WTC11 (cell line): ENCODE measurements at regions not wholly inside any gene's neighbourhood (a gene's known extent, or its start where the extent isn't known, plus 50 kb on each side); places are given as distances from the start of the nearest gene placed in this dataset.

Experiments used
- ATAC-seq: fragments of 200-7000 bp; cut with Tn5 transposase; 2 replicates; pipeline ENCODE4 v1.10.0; 2021; ENCODE audit warnings: mild to moderate bottlenecking, moderate library complexity
- CTCF ChIA-PET: fragments of 300-600 bp; sonication (Branson Sonifier 250); formaldehyde crosslinking; loops from one replicate; lab custom pipeline; 2021; ENCODE audit warnings: antibody characterized with exemption; lab: Charles Lee
- POLR2A ChIA-PET: fragments of 350-600 bp; sonication (Branson Sonifier 250); formaldehyde crosslinking; loops from one replicate; lab custom pipeline; 2021; ENCODE audit warnings: antibody characterized with exemption; lab: Charles Lee
- DNase-seq: peaks from one replicate; pipeline ENCODE4 v3.0.0; 2021; ENCODE audit warnings: low spot score
- H3K27ac Mint-ChIP-seq: 2 replicates; pipeline ENCODE4 v1.8.0; 2021; ENCODE audit warnings: mixed read lengths
- H3K27me3 Mint-ChIP-seq: 2 replicates; pipeline ENCODE4 v1.8.0; 2021; ENCODE audit warnings: low read depth, mild to moderate bottlenecking, moderate library complexity, mixed read lengths
- H3K36me3 Mint-ChIP-seq: 2 replicates; pipeline ENCODE4 v1.8.0; 2021; ENCODE audit warnings: mixed read lengths
- H3K4me1 Mint-ChIP-seq: 2 replicates; pipeline ENCODE4 v1.8.0; 2022; ENCODE audit warnings: mixed read lengths
- H3K4me3 Mint-ChIP-seq: 2 replicates; pipeline ENCODE4 v1.8.0; 2021; ENCODE audit warnings: mild to moderate bottlenecking, moderate library complexity, mixed read lengths
- H3K9me3 Mint-ChIP-seq: 2 replicates; pipeline ENCODE4 v1.8.0; 2021; ENCODE audit warnings: mixed read lengths
- ELF4 ChIP-seq: sonication (generic); formaldehyde crosslinking; IDR thresholded peaks from 2 replicates; pipeline ENCODE4 v1.8.1; 2022; ENCODE audit warnings: low read depth, mild to moderate bottlenecking, moderate library complexity, missing genetic modification reagents
- EMX1 ChIP-seq: fragments of 250-450 bp; sonication (Bioruptor Pico); IDR thresholded peaks from 2 replicates; pipeline ENCODE4 v1.8.0; 2021; ENCODE audit warnings: mild to moderate bottlenecking
- ESRRA ChIP-seq: sonication (generic); formaldehyde crosslinking; IDR thresholded peaks from 2 replicates; pipeline ENCODE4 v1.8.1; 2022; ENCODE audit warnings: mild to moderate bottlenecking, missing genetic modification reagents, borderline replicate concordance
- GTF2I ChIP-seq: fragments of 250-450 bp; sonication (Bioruptor Pico); conservative IDR thresholded peaks from 2 replicates; pipeline ENCODE4 v1.4.0; 2021; ENCODE audit warnings: mild to moderate bottlenecking
- HMGA2 ChIP-seq: fragments of 250-450 bp; sonication (Bioruptor Pico); IDR thresholded peaks from 2 replicates; pipeline ENCODE4 v1.4.0; 2021; ENCODE audit warnings: mild to moderate bottlenecking, moderate library complexity
- MXD4 ChIP-seq: fragments of 250-450 bp; sonication (Bioruptor Pico); IDR thresholded peaks from 2 replicates; pipeline ENCODE4 v1.8.0; 2021; ENCODE audit warnings: mild to moderate bottlenecking, moderate library complexity, borderline replicate concordance
- MYBL2 ChIP-seq: sonication (generic); formaldehyde crosslinking; IDR thresholded peaks from 2 replicates; pipeline ENCODE4 v1.8.1; 2023; ENCODE audit warnings: mild to moderate bottlenecking, moderate library complexity, missing genetic modification reagents
- NFATC4 ChIP-seq: fragments of 250-450 bp; sonication (Bioruptor Pico); IDR thresholded peaks from 2 replicates; pipeline ENCODE4 v1.9.0; 2021; ENCODE audit warnings: mild to moderate bottlenecking
- TEAD1 ChIP-seq: sonication (generic); formaldehyde crosslinking; IDR thresholded peaks from 2 replicates; pipeline ENCODE4 v1.8.0; 2022; ENCODE audit warnings: mild to moderate bottlenecking, missing genetic modification reagents
- ZNF416 ChIP-seq: fragments of 250-450 bp; sonication (Bioruptor Pico); IDR thresholded peaks from 2 replicates; pipeline ENCODE4 v1.9.0; 2021; ENCODE audit warnings: mild to moderate bottlenecking, inconsistent platforms
- TF ChIP-seq, protein P1 (sequence below): fragments of 250-450 bp; sonication (Bioruptor Pico); IDR thresholded peaks from 2 replicates; pipeline ENCODE4 v2.1.2; 2022; ENCODE audit warnings: mild to moderate bottlenecking, moderate library complexity
- TF ChIP-seq, protein P2 (sequence below): sonication (generic); formaldehyde crosslinking; IDR thresholded peaks from 2 replicates; pipeline ENCODE4 v1.8.1; 2022; ENCODE audit warnings: mild to moderate bottlenecking, moderate library complexity, missing genetic modification reagents
- TF ChIP-seq, protein P3 (sequence below): sonication (generic); formaldehyde crosslinking; IDR thresholded peaks from 2 replicates; pipeline ENCODE4 v1.8.0; 2023; ENCODE audit warnings: missing genetic modification reagents, mild to moderate bottlenecking, borderline replicate concordance
- TF ChIP-seq, protein P4 (sequence below): sonication (generic); formaldehyde crosslinking; IDR thresholded peaks from 2 replicates; pipeline ENCODE4 v1.8.1; 2023; ENCODE audit warnings: mild to moderate bottlenecking, moderate library complexity, missing genetic modification reagents
- TF ChIP-seq, protein P5 (sequence below): fragments of 250-450 bp; sonication (Bioruptor Pico); IDR thresholded peaks from 2 replicates; pipeline ENCODE4 v1.9.0; 2021; ENCODE audit warnings: mild to moderate bottlenecking
- TF ChIP-seq, protein P6 (sequence below): sonication (generic); formaldehyde crosslinking; IDR thresholded peaks from 2 replicates; pipeline ENCODE4 v1.8.1; 2023; ENCODE audit warnings: mild to moderate bottlenecking, missing genetic modification reagents

DNA sequence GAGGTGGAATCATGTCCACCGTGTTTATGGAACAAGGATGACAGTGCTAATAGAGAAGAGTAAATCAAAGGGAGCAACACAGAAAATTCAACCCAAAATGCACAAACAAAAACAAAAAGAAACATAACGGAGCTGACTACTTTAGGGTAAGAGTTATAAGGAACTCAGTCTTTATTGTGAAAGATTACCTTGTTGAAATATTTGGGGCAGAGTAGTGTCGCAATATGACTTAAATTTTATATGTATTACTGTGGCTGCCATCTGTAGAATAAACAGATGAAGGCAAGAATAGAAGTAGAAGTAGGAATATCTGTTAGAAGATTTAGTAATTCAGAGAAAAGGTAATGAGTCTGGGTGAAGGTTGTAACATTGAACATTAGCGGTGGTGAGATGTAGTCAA is 913.9 kb downstream of the BRINP3 start:
- TF ChIP-seq ZNF416 = no peak
- TF ChIP-seq, protein P1, sequence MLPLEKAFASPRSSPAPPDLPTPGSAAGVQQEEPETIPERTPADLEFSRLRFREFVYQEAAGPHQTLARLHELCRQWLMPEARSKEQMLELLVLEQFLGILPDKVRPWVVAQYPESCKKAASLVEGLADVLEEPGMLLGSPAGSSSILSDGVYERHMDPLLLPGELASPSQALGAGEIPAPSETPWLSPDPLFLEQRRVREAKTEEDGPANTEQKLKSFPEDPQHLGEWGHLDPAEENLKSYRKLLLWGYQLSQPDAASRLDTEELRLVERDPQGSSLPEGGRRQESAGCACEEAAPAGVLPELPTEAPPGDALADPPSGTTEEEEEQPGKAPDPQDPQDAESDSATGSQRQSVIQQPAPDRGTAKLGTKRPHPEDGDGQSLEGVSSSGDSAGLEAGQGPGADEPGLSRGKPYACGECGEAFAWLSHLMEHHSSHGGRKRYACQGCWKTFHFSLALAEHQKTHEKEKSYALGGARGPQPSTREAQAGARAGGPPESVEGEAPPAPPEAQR (CRISPR knock-in tag) = no peak
- no peak for TF ChIP-seq MXD4 (CRISPR knock-in tag)
- Mint-ChIP-seq H3K36me3 (no peaks in the 10 kb centered on the region), H3K9me3 (peaks cover 14% of the 10 kb centered on the region), H3K4me1 (no peaks in the 10 kb centered on the region), H3K4me3 (no peak overlapping the region), H3K27ac (no peak overlapping the region), H3K27me3 (no peaks in the 10 kb centered on the region)
- ChIA-PET POLR2A (no interaction called here), CTCF (no interaction called here)
- ATAC-seq (no peak), DNase-seq (no peak)

DNA sequence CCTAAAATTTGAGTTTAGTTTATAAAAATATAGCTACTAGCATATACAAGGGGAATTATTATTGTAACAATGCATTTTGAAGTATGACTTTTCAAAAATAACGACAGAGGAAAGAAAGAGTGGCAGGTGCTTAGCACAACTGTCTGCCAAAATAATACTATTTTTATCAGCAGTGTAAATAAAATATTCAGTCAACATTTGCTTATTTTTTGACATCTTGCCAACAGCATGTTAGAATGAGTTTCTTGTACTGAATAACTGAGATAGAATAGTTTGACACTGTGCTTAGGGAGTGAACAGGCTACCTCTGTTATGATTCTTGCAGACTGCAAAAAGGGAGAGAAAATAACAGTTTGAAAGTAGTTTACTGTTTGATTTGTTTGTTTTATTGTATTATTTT is 909.8 kb downstream of the BRINP3 start:
- DNase-seq = no peak
- H3K9me3 Mint-ChIP-seq = no peaks in the 10 kb centered on the region
- H3K27me3 Mint-ChIP-seq = no peaks in the 10 kb centered on the region
- ChIA-PET POLR2A (no interaction called here), CTCF (no interaction called here)
- H3K36me3 Mint-ChIP-seq = no peaks in the 10 kb centered on the region
- no peak for TF ChIP-seq ELF4 (CRISPR knock-in tag)
- TF ChIP-seq EMX1 (CRISPR knock-in tag) = no peak
- TF ChIP-seq TEAD1 (CRISPR knock-in tag) = no peak
- no peak for TF ChIP-seq NFATC4
- TF ChIP-seq, protein P2, sequence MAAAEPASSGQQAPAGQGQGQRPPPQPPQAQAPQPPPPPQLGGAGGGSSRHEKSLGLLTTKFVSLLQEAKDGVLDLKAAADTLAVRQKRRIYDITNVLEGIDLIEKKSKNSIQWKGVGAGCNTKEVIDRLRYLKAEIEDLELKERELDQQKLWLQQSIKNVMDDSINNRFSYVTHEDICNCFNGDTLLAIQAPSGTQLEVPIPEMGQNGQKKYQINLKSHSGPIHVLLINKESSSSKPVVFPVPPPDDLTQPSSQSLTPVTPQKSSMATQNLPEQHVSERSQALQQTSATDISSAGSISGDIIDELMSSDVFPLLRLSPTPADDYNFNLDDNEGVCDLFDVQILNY = no peak
- TF ChIP-seq, protein P3, sequence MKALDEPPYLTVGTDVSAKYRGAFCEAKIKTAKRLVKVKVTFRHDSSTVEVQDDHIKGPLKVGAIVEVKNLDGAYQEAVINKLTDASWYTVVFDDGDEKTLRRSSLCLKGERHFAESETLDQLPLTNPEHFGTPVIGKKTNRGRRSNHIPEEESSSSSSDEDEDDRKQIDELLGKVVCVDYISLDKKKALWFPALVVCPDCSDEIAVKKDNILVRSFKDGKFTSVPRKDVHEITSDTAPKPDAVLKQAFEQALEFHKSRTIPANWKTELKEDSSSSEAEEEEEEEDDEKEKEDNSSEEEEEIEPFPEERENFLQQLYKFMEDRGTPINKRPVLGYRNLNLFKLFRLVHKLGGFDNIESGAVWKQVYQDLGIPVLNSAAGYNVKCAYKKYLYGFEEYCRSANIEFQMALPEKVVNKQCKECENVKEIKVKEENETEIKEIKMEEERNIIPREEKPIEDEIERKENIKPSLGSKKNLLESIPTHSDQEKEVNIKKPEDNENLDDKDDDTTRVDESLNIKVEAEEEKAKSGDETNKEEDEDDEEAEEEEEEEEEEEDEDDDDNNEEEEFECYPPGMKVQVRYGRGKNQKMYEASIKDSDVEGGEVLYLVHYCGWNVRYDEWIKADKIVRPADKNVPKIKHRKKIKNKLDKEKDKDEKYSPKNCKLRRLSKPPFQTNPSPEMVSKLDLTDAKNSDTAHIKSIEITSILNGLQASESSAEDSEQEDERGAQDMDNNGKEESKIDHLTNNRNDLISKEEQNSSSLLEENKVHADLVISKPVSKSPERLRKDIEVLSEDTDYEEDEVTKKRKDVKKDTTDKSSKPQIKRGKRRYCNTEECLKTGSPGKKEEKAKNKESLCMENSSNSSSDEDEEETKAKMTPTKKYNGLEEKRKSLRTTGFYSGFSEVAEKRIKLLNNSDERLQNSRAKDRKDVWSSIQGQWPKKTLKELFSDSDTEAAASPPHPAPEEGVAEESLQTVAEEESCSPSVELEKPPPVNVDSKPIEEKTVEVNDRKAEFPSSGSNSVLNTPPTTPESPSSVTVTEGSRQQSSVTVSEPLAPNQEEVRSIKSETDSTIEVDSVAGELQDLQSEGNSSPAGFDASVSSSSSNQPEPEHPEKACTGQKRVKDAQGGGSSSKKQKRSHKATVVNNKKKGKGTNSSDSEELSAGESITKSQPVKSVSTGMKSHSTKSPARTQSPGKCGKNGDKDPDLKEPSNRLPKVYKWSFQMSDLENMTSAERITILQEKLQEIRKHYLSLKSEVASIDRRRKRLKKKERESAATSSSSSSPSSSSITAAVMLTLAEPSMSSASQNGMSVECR (CRISPR knock-in tag) = no peak
- no peak overlapping the region for H3K4me3 Mint-ChIP-seq
- ATAC-seq = no peak
- no peaks in the 10 kb centered on the region for H3K4me1 Mint-ChIP-seq
- H3K27ac Mint-ChIP-seq = no peak overlapping the region

DNA sequence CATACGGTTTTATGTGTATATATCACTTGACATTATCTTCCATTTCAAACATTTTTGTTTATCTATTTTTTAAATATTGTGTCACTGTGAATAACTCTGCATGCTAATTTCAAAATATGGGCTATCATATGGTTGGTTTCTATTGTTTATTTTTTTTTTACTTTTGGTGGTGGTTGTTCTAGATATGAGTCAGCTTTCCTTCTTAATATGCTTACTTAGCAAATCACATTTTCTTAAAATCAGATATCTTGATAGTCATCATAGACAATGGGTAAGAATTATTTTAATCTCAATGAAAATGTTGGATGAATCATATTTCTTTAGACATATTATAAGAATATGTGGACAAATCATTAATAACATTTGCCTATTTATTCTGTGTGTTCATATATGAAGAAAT is 881.5 kb downstream of the BRINP3 start:
- H3K4me1 Mint-ChIP-seq = no peaks in the 10 kb centered on the region
- no peaks in the 10 kb centered on the region for H3K36me3 Mint-ChIP-seq
- H3K27me3 Mint-ChIP-seq = no peaks in the 10 kb centered on the region
- TF ChIP-seq HMGA2 (CRISPR knock-in tag) = no peak
- H3K9me3 Mint-ChIP-seq = peaks cover 6% of the 10 kb centered on the region
- H3K4me3 Mint-ChIP-seq = no peak overlapping the region
- ChIA-PET POLR2A (no interaction called here), CTCF (no interaction called here)
- no peak overlapping the region for H3K27ac Mint-ChIP-seq
- no peak for ATAC-seq
- DNase-seq = no peak

DNA sequence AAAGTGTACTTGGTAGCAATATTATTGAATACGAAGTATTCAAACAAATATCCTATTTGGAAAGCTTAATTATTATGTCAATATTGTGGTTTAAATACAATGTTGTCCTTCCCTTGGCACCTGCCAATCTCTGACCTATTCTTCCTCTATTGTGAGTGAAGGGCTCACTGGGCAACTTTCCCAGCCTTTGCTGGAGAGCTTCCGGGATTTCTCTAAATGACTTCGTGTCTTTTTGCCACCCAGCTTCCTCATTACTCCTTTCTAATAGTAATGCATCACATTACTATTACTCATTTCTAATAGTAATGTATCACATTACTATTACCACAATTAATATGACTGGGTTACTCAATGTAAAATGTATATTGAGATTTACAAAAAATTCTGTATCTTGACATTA is 880.6 kb downstream of the BRINP3 start:
- no peak overlapping the region for H3K4me3 Mint-ChIP-seq
- ChIA-PET CTCF (no interaction called here), POLR2A (no interaction called here)
- TF ChIP-seq, protein P4, sequence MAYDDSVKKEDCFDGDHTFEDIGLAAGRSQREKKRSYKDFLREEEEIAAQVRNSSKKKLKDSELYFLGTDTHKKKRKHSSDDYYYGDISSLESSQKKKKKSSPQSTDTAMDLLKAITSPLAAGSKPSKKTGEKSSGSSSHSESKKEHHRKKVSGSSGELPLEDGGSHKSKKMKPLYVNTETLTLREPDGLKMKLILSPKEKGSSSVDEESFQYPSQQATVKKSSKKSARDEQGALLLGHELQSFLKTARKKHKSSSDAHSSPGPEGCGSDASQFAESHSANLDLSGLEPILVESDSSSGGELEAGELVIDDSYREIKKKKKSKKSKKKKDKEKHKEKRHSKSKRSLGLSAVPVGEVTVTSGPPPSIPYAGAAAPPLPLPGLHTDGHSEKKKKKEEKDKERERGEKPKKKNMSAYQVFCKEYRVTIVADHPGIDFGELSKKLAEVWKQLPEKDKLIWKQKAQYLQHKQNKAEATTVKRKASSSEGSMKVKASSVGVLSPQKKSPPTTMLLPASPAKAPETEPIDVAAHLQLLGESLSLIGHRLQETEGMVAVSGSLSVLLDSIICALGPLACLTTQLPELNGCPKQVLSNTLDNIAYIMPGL (CRISPR knock-in tag) = no peak
- TF ChIP-seq ESRRA (CRISPR knock-in tag) = no peak
- TF ChIP-seq, protein P5, sequence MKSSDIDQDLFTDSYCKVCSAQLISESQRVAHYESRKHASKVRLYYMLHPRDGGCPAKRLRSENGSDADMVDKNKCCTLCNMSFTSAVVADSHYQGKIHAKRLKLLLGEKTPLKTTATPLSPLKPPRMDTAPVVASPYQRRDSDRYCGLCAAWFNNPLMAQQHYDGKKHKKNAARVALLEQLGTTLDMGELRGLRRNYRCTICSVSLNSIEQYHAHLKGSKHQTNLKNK (CRISPR knock-in tag) = no peak
- TF ChIP-seq GTF2I (CRISPR knock-in tag) = no peak
- TF ChIP-seq, protein P6, sequence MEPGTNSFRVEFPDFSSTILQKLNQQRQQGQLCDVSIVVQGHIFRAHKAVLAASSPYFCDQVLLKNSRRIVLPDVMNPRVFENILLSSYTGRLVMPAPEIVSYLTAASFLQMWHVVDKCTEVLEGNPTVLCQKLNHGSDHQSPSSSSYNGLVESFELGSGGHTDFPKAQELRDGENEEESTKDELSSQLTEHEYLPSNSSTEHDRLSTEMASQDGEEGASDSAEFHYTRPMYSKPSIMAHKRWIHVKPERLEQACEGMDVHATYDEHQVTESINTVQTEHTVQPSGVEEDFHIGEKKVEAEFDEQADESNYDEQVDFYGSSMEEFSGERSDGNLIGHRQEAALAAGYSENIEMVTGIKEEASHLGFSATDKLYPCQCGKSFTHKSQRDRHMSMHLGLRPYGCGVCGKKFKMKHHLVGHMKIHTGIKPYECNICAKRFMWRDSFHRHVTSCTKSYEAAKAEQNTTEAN = no peak
- no peak for TF ChIP-seq NFATC4
- no peak for TF ChIP-seq MYBL2 (CRISPR knock-in tag)
- ATAC-seq (no peak), DNase-seq (no peak)
- H3K27me3 Mint-ChIP-seq = no peaks in the 10 kb centered on the region
- peaks cover 6% of the 10 kb centered on the region for H3K9me3 Mint-ChIP-seq
- no peak overlapping the region for H3K27ac Mint-ChIP-seq
- H3K36me3 Mint-ChIP-seq = no peaks in the 10 kb centered on the region
- H3K4me1 Mint-ChIP-seq = no peaks in the 10 kb centered on the region
